Lung (tissue), 11 donors: ENCODE measurements at regions not wholly inside any gene's neighbourhood (a gene's known extent, or its start where the extent isn't known, plus 50 kb on each side); places are given as distances from the start of the nearest gene placed in this dataset.
"Not testable (repeated sequence)": the region's sequence is repeated elsewhere in the genome, so short reads cannot be mapped to it uniquely, and the experiment has no call there.

Experiments
- ATAC-seq: fragments of 200-7000 bp; cut with Tn5 transposase; one replicate; pipeline ENCODE4 v1.9.1; 2020; ENCODE audit warnings: moderate number of reproducible peaks; ENCODE audit not compliant: insufficient read depth, low FRiP score
- DNase-seq, 3 donors: peaks; one replicate each; pipeline ENCODE4 v3.0.0-alpha.2; 2013 to 2017
- H3K27ac ChIP-seq, 2 donors: one replicate each; pipeline ENCODE4 v1.5.1; 2013; ENCODE audit warnings: mild to moderate bottlenecking in 2 of 2, moderate library complexity in 2 of 2, control low read depth in 1 of 2, inconsistent platforms in 1 of 2, low read depth in 1 of 2, low read length in 1 of 2
- H3K27me3 ChIP-seq, 3 donors: one replicate each; pipeline ENCODE4 v1.5.1; 2013; ENCODE audit warnings: low read length in 2 of 3; ENCODE audit not compliant: control insufficient read depth in 3 of 3, insufficient read depth in 3 of 3
- H3K36me3 ChIP-seq, 4 donors: one replicate each; pipeline ENCODE4 v1.5.1; 2013; ENCODE audit warnings: low read length in 4 of 4, mild to moderate bottlenecking in 1 of 4, moderate library complexity in 1 of 4; ENCODE audit not compliant: control insufficient read depth in 4 of 4, insufficient read depth in 4 of 4
- H3K4me1 ChIP-seq, 5 donors: one replicate each; pipeline ENCODE4 v1.5.1; 2013; ENCODE audit warnings: low read length in 5 of 5, mild to moderate bottlenecking in 2 of 5, moderate library complexity in 1 of 5; ENCODE audit not compliant: control insufficient read depth in 5 of 5, insufficient read depth in 5 of 5
- H3K4me3 ChIP-seq: one replicate; pipeline ENCODE4 v1.5.1; 2013; ENCODE audit warnings: mild to moderate bottlenecking, control low read depth, moderate library complexity
- H3K9ac ChIP-seq, 2 donors: one replicate each; pipeline ENCODE4 v1.5.1; 2013; ENCODE audit warnings: low read length in 2 of 2, control low read depth in 1 of 2; ENCODE audit not compliant: insufficient read depth in 1 of 2
- H3K9me3 ChIP-seq, 4 donors: one replicate each; pipeline ENCODE4 v1.5.1; 2013; ENCODE audit warnings: low read length in 3 of 4, mild to moderate bottlenecking in 1 of 4, moderate library complexity in 1 of 4; ENCODE audit not compliant: control insufficient read depth in 4 of 4, insufficient read depth in 3 of 4
- WGBS, 2 donors: extraction: QIAGEN DNeasy Blood & Tissue Kit; methylation state at CpG; one replicate each; pipeline ENCODE4 v1.1.7; 2013; 5-methylcytosine and 5-hydroxymethylcytosine counted together
- TF ChIP-seq, protein P1 (sequence below): IDR thresholded peaks from 2 replicates; pipeline ENCODE4 v1.5.1; 2012; ENCODE audit warnings: mild to moderate bottlenecking; ENCODE audit errors: control extremely low read depth, extremely low read depth
- donor health status: control.
- donor health status: control.
- donor health status: Bipolar disorder and iron deficiency.
- donor health status: healthy.
- donor health status: DM: yes; HTN: yes; CAD: no.

DNA sequence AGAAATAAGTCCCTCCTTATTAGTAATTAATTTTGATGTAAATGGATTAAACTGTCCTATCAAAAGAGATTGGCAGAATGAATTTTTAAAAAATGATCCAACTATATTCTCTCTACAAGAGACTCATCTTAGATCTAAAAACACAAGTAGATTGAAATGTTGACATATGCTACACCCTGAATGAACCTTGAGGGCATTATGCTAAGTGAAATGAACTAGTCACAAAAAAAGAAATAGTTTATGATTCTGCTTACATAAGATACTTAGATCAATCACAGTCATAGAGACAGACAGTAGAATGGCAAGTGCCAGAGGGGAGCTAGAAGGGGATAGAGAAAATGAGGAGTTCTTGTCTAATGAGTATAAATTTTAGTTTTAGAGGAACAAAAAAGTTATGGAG is 849.8 kb downstream of the CDH11 start:
- no peak overlapping the region for H3K4me3 ChIP-seq

DNA sequence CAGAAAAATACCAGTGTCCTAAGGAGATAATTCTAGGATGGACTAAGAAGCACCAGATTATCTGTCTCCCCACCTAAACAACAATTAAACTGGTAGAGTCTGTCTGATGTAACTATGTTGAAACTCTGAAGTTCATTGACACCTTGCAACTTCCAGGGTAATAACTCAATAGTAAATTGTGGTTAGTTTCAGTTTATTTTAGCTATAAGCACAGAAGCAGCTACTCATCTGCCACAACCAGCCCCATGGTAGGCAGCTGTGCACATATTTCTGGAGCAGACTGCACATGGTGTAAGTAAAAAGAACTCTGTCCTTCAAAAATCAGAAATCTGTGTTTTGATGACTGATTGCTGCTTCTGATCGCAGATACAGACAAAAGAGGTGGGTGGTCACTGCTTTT is 852.1 kb downstream of the CDH11 start:
- ATAC-seq (no peak), DNase-seq (no peak)
- 57 to 75% methylated on average over 1 of the region's 1 CpG for WGBS, 2 donors
- Histone ChIP-seq H3K36me3 (no peaks in the 10 kb centered on the region), H3K27ac (no peak overlapping the region), H3K4me1 (no peaks in the 10 kb centered on the region), H3K9me3 (peaks cover 0 to 2% (median 0%) of the 10 kb centered on the region in 4 donors), H3K4me3 (no peak overlapping the region), H3K9ac (no peak overlapping the region), H3K27me3 (no peaks in the 10 kb centered on the region)
- TF ChIP-seq, protein P1, sequence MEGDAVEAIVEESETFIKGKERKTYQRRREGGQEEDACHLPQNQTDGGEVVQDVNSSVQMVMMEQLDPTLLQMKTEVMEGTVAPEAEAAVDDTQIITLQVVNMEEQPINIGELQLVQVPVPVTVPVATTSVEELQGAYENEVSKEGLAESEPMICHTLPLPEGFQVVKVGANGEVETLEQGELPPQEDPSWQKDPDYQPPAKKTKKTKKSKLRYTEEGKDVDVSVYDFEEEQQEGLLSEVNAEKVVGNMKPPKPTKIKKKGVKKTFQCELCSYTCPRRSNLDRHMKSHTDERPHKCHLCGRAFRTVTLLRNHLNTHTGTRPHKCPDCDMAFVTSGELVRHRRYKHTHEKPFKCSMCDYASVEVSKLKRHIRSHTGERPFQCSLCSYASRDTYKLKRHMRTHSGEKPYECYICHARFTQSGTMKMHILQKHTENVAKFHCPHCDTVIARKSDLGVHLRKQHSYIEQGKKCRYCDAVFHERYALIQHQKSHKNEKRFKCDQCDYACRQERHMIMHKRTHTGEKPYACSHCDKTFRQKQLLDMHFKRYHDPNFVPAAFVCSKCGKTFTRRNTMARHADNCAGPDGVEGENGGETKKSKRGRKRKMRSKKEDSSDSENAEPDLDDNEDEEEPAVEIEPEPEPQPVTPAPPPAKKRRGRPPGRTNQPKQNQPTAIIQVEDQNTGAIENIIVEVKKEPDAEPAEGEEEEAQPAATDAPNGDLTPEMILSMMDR = no peak

More for the DNA sequence above, 849.8 kb downstream of the CDH11 start:
- Histone ChIP-seq H3K27ac (no peak overlapping the region), H3K27me3 (no peaks in the 10 kb centered on the region), H3K4me1 (no peaks in the 10 kb centered on the region), H3K9ac (no peak overlapping the region), H3K36me3 (no peaks in the 10 kb centered on the region), H3K9me3 (peaks cover 0 to 2% (median 0%) of the 10 kb centered on the region in 4 donors)
- TF ChIP-seq, protein P1 = no peak
- DNase-seq (no peak), ATAC-seq (no peak)

DNA sequence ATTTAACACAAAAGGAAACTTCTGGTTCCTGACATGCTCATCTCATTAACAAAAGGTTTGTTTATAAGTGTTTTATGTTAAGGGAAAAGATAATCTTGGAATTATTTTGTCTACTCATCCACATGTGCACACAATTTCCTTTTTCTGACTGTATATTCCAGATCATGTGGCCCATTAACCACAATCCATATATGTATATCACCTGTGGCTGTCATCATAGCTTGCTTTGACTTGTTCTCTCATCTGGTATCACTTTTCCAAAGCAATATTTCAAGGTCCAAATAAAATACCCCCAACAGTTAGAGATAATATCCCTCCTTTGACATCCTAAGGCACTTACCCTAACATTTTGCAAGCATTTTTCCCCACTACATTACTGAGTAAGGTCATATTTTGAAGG is 856.1 kb downstream of the CDH11 start:
- no peak for DNase-seq
- ATAC-seq = no peak
- Histone ChIP-seq H3K9ac (no peak overlapping the region), H3K36me3 (no peaks in the 10 kb centered on the region), H3K9me3 (peaks cover 0 to 2% (median 0%) of the 10 kb centered on the region in 4 donors), H3K4me1 (no peaks in the 10 kb centered on the region), H3K27ac (no peak overlapping the region), H3K27me3 (no peaks in the 10 kb centered on the region), H3K4me3 (no peak overlapping the region)
- TF ChIP-seq, protein P1 = no peak

DNA sequence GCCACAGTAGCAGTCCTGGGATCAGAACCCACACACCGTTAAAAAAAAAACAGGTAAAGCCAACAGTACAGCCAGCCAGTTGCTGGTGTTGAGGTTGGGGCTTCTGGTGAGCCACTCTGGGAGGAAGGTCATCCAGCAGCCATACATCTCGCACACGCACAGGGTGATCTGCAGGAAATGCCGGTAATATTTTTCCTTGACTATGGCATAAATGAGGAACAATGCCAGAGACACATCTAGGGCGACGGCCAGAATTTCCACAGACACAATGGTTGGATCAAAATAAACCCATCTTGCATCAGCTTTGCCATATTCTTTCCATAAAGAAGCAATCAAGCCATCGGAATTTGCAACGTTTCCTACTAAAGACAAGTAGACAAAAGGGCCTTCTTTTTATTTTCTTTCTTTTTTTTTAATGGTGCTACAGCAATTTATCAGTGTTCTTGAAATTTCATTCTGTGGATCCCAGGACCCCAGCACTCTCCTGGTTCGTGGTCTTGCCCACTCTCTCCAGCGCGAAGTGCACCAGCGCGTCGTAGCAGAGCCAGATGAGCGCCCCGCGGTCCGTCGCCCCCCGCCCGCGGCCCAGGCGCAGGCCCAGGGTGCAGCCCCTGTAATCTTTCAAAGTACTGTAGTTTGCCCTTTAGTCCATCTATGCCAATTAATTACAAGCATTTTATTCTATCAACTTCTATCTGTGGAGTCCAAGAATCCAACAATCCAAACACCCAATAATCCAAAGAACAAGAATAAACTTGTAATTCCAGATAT is 861.0 kb downstream of the CDH11 start:
- H3K4me3 ChIP-seq, H3K9ac ChIP-seq, DNase-seq, H3K27me3 ChIP-seq, H3K36me3 ChIP-seq, H3K9me3 ChIP-seq, H3K27ac ChIP-seq, H3K4me1 ChIP-seq, ATAC-seq: not testable (repeated sequence)
- 88 to 90% methylated on average over 23 of the region's 23 CpGs for WGBS, 2 donors
